ENCODE measurements at regions not wholly inside any gene's neighbourhood (a gene's known extent, or its start where the extent isn't known, plus 50 kb on each side); places are given as distances from the start of the nearest gene placed in this dataset.

DNA sequence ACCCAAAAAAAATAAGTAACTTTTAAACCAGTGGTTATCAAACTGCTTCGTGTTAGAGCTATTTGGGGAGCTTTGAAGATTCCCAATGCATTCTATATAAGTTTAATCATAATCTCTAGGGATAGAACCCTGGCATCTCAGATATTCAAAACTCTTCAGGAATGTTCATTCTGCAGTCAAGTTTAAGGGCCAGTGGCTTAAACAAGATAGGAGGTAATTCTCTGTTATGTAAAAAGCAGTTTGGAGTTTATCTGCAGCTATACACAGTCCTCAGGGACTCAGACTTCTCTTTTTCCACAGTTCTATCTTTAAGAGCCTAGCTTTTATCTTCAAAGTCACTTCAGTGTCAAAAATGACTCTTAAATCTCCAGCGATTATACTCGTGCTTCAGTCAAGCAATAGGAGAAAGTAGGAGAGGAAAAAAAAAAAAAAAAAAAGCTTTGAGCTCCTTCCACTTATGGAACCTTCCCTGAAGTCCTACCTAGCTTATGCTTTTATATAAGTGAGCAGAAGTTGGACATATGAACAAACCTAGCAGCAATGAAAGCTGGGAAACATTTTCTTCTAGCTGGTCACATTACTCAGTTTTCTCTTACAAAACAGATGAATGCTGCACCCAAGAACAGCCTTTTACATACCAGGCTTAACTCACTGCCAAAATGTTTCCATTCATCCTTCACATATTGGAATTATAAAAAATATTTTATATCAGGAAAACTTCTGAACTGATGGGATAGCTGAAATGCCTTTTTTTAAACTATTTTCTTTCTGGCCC is 302.8 kb downstream of the FSCB start:
- Histone ChIP-seq H3K4me1 (ENCODE audit: insufficient read depth) (no peaks in the 10 kb centered on the region), H3K36me3 (ENCODE audit: insufficient read depth) (no peaks in the 10 kb centered on the region), H3K27ac (ENCODE audit: low read depth) (no peak overlapping the region), H3K4me3 (ENCODE audit: low read depth, low read length) (no peak overlapping the region)
- 10% methylated on average over 3 of the region's 3 CpGs for WGBS
- no peak for DNase-seq (ENCODE audit: extremely low spot score)

DNA sequence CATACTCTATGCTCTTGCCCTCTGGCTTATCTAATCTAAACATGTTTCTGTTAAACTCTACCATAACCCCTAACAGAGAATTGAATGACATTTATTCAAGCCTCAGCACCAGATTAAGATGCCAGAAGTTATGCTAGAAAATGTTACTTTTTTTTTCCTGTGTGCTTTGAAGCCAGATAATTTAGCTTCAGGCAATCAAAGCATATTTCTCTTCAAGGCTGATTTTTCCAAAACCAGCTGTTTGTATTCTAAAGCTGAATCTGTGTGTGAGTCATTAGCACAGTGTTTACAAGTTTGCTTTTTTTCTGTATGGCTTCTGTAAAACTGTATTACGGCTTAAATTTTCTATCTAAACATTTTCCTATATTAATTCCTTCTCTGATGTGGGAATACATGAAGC is 326.1 kb downstream of the FSCB start:
- no peak overlapping the region for H3K27ac ChIP-seq (ENCODE audit: low read depth)
- no peak for DNase-seq (ENCODE audit: extremely low spot score)
- no peaks in the 10 kb centered on the region for H3K36me3 ChIP-seq (ENCODE audit: insufficient read depth)
- 38% methylated on average over 1 of the region's 1 CpG for WGBS
- no peak overlapping the region for H3K4me3 ChIP-seq (ENCODE audit: low read depth, low read length)
- no peaks in the 10 kb centered on the region for H3K4me1 ChIP-seq (ENCODE audit: insufficient read depth)

DNA sequence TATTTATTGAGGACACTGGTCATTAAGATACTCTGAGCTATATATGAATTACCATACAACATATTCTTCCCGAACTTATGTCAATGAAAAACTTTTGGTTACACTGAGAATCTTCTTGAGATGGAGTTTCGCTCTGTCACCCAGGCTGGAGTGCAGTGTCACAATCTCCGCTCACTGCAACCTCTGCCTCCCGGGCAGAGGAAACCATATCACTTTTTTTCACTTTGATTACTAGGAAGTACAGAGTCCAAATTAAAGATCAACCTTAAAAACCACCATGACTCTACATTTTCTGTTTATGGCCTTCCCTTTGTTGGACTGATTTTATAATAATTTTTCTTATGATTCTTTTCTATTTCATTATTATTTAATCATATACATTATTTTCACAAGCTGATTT is 336.5 kb downstream of the FSCB start:
- H3K27ac ChIP-seq (ENCODE audit: low read depth) = no peak overlapping the region
- no peak overlapping the region for H3K4me3 ChIP-seq (ENCODE audit: low read depth, low read length)
- no peaks in the 10 kb centered on the region for H3K4me1 ChIP-seq (ENCODE audit: insufficient read depth)
- no peak for DNase-seq (ENCODE audit: extremely low spot score)
- 86% methylated on average over 4 of the region's 4 CpGs for WGBS
- no peaks in the 10 kb centered on the region for H3K36me3 ChIP-seq (ENCODE audit: insufficient read depth)

DNA sequence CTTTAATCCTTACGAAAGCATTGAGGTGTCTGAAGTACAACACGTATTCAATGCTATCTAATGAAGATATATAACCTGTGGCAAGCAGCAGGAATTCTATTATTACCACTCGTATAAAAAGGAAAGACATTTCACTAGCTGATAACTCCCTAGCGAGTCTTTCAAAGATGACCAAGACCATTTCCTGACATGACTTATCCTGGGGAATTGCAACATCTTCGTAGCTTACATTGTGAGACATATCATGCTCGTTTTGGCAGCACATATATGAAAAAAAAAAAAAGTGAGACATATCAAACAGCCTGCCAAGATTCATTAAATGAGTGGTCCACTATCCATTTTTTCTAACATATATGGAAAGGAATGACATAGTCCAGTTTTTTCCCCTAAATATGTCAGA is 337.0 kb downstream of the FSCB start:
- Histone ChIP-seq H3K4me1 (ENCODE audit: insufficient read depth) (no peaks in the 10 kb centered on the region), H3K27ac (ENCODE audit: low read depth) (no peak overlapping the region), H3K36me3 (ENCODE audit: insufficient read depth) (no peaks in the 10 kb centered on the region), H3K4me3 (ENCODE audit: low read depth, low read length) (no peak overlapping the region)
- 50% methylated on average over 6 of the region's 6 CpGs for WGBS
- no peak for DNase-seq (ENCODE audit: extremely low spot score)

DNA sequence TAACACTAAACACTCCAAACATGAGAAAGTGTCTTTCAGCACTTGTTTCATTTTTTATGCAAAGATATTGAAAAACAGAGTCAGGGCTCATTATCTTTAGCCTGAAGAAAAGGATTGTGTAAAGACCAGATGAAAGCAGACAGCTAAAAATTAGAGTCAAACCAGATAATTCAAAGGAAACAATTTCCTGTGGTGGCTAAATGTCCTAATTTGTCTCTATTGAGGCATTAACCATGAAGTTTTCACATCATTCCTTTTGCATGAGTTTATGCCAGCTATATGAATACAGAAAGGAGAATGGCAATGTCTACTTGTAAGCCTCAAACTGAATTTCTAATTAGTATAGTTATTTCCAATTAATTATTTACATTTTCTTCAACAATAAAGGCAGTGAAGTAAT is 338.5 kb downstream of the FSCB start:
- H3K4me1 ChIP-seq (ENCODE audit: insufficient read depth) = no peaks in the 10 kb centered on the region
- DNase-seq (ENCODE audit: extremely low spot score) = no peak
- no peak overlapping the region for H3K4me3 ChIP-seq (ENCODE audit: low read depth, low read length)
- H3K36me3 ChIP-seq (ENCODE audit: insufficient read depth) = no peaks in the 10 kb centered on the region
- no peak overlapping the region for H3K27ac ChIP-seq (ENCODE audit: low read depth)

DNA sequence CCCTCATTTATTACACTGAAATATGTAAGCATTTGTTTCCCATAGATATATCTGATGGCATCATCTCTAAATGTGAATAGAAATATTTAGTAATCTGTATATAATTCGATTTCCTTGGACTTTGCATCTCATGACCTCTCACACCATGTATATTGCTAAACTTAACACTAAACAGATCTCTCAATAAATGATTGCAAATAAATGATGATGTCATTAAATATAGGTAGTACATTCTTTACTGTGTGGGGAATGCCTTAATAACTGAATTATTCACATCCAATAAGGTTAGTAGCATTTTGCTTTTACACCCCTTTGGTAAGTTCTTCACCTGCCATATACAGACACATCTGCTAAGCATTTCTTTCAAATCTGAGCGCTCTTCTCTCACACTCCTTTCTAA is 340.5 kb downstream of the FSCB start:
- Histone ChIP-seq H3K4me3 (ENCODE audit: low read depth, low read length) (no peak overlapping the region), H3K4me1 (ENCODE audit: insufficient read depth) (no peaks in the 10 kb centered on the region), H3K36me3 (ENCODE audit: insufficient read depth) (no peaks in the 10 kb centered on the region), H3K27ac (ENCODE audit: low read depth) (no peak overlapping the region)
- no peak for DNase-seq (ENCODE audit: extremely low spot score)
- 90% methylated on average over 2 of the region's 2 CpGs for WGBS

DNA sequence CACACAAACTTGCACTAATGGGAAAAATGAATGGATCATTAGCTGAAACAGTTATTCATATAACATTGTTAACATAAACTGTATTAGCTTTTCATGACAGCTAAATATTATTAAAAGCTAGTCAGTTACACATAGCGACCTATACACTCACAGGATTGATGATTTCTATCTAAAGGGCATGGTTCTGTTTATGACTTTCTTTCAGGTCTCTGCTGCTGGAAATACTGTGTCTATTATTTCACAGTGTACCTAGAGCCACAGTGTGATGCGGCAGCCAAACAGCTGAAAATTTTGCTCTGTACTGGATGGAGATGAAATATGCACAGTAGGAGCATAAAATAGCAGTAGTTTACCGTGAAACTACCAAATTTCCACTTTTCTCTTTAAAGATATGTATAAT is 341.1 kb downstream of the FSCB start:
- 82% methylated on average over 3 of the region's 3 CpGs for WGBS

DNA sequence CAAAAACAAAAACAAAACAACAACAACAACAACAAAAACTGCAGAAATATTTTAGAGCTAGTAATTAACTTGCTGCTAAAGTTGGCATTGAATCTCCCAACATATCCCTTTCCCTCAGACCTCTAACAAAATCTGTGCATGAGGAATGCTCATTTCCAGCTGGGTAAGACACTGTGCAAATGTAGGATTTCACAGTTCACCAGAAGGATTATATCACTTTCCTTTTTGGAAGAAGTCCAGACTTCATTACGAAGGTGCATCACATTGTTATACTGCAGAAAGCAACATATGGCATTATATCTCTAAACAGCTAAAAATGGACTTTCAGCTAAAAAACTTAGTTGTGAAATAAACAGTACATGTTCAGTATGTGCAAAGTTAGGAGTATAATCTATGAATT is 341.8 kb downstream of the FSCB start:
- Histone ChIP-seq H3K4me1 (ENCODE audit: insufficient read depth) (no peaks in the 10 kb centered on the region), H3K4me3 (ENCODE audit: low read depth, low read length) (no peak overlapping the region), H3K27ac (ENCODE audit: low read depth) (no peak overlapping the region), H3K36me3 (ENCODE audit: insufficient read depth) (no peaks in the 10 kb centered on the region)
- 43% methylated on average over 1 of the region's 1 CpG for WGBS
- DNase-seq (ENCODE audit: extremely low spot score) = peak; percentile 11

More for the DNA sequence above, 341.1 kb downstream of the FSCB start:
- no peaks in the 10 kb centered on the region for H3K36me3 ChIP-seq (ENCODE audit: insufficient read depth)
- DNase-seq (ENCODE audit: extremely low spot score) = no peak
- H3K27ac ChIP-seq (ENCODE audit: low read depth) = no peak overlapping the region
- H3K4me3 ChIP-seq (ENCODE audit: low read depth, low read length) = no peak overlapping the region
- no peaks in the 10 kb centered on the region for H3K4me1 ChIP-seq (ENCODE audit: insufficient read depth)

DNA sequence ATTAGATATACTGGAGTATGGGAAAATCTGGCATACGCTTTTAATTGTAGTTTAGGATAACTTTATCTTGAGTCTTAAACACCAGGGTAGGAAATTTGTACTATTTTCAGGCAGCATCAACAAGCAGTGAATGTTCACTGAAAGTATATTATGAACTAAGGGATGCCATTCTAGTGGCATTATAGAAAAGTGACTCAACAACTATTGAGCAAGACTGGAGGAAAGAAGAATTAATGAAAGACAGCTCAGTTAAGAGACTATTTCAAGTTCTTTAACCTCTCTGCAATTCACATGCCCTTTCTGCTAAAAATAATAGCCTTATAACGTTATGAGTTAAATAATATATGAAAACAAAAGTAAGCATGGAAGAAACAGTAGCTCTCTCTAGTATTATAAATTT is 343.1 kb downstream of the FSCB start:
- WGBS = 81% methylated on average over 2 of the region's 2 CpGs
- H3K4me3 ChIP-seq (ENCODE audit: low read depth, low read length) = no peak overlapping the region
- H3K36me3 ChIP-seq (ENCODE audit: insufficient read depth) = no peaks in the 10 kb centered on the region

DNA sequence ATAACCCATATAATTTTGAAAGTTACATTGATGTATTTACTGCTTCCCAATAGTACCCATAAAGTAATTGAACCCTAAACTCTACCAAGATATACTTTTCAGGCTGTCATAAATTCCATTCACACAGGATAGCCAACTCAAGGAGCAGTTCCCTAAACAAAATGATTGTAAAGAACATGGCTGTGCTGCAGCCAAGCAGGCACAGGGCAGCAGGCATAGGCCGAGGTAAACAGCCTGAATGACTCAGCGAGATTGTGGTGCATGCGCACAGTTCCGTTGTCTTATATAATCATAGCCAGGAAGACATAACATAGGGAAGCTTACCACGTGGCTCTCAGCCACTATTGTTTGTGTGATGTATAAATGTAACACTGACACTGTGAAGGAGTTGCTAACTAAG is 344.9 kb downstream of the FSCB start:
- no peak for DNase-seq (ENCODE audit: extremely low spot score)
- H3K4me1 ChIP-seq (ENCODE audit: insufficient read depth) = no peaks in the 10 kb centered on the region
- H3K4me3 ChIP-seq (ENCODE audit: low read depth, low read length) = no peak overlapping the region
- no peaks in the 10 kb centered on the region for H3K36me3 ChIP-seq (ENCODE audit: insufficient read depth)
- no peak overlapping the region for H3K27ac ChIP-seq (ENCODE audit: low read depth)
- WGBS = 88% methylated on average over 5 of the region's 5 CpGs

More for the DNA sequence above, 343.1 kb downstream of the FSCB start:
- Histone ChIP-seq H3K4me1 (ENCODE audit: insufficient read depth) (no peaks in the 10 kb centered on the region), H3K27ac (ENCODE audit: low read depth) (no peak overlapping the region)
- DNase-seq (ENCODE audit: extremely low spot score) = no peak

DNA sequence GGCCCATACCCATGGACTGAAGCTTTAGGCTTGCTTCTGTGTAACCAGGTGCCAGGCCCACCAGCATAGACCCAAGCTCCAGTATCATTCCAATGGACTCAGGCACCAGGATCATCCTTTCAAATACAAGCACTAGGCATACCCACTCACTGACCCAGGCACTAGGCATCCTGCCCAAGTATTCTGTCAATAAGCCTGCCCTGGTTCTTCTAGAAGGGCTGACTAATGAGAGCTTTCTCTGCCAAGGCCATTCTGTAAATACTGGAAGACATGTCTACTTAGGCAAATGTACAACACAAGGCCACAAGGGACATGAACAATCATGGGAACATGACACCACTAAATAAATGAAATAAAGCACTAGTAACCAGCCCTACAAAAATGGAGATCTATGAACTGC is 352.2 kb downstream of the FSCB start:
- Histone ChIP-seq H3K27ac (ENCODE audit: low read depth) (no peak overlapping the region), H3K4me1 (ENCODE audit: insufficient read depth) (no peaks in the 10 kb centered on the region)
- DNase-seq (ENCODE audit: extremely low spot score) = no peak

DNA sequence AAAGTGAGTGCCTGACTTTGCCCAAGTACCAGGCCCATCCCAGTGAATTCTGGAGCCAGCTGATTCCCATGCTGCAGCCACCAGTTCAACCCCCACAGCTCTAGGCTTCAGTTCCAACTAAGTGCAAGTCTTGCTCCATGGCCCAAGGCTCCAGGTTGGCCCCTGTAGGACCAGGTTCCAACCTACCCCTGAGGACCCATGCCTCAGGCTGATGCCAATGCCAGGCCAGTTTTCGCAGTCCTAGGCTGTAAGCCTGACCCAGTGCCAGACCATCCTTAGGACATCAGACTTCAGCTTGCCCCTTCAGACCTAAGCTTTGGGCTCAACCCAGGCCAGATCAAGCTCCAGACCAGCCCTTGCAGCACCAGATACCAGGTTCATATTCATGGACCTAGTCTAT is 352.6 kb downstream of the FSCB start:
- no peak overlapping the region for H3K27ac ChIP-seq (ENCODE audit: low read depth)
- DNase-seq (ENCODE audit: extremely low spot score) = no peak
- no peaks in the 10 kb centered on the region for H3K36me3 ChIP-seq (ENCODE audit: insufficient read depth)
- WGBS = 93% methylated on average over 1 of the region's 1 CpG
- no peak overlapping the region for H3K4me3 ChIP-seq (ENCODE audit: low read depth, low read length)
- H3K4me1 ChIP-seq (ENCODE audit: insufficient read depth) = no peaks in the 10 kb centered on the region

More for the DNA sequence above, 352.2 kb downstream of the FSCB start:
- no peak overlapping the region for H3K4me3 ChIP-seq (ENCODE audit: low read depth, low read length)
- H3K36me3 ChIP-seq (ENCODE audit: insufficient read depth) = no peaks in the 10 kb centered on the region

DNA sequence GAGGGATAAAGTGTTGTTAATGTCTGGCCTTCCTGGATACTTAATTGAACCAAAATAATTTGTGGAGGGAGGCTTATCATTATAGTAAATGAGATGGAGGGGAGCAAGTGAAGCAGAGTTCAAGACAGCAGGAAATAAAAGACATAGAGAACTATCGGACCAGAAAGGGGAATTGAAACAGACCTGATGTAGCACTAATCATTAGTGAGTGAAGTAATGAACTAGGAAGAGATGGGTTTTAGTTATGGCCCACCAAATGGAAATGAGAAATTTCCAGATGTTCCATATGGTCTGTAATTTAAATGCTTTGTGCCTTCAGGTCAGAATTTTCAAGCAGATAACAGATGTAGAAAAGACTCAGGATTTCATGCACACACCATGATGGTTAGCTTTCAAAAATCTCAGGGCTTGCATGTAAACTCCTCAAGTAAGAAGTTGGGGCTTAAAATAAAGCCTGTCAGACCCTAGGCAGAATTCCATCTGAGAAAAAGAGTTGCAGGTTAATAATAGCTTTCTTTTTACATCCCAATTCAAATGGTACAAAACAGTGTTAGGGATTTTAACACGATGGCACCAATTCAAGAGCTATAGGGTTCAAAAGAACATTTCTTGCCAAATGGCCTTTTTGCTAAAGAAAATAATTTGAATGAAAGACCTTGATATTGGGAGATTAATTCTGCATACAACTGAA is 355.8 kb downstream of the FSCB start:
- Histone ChIP-seq H3K4me3 (ENCODE audit: low read depth, low read length) (no peak overlapping the region), H3K4me1 (ENCODE audit: insufficient read depth) (no peaks in the 10 kb centered on the region), H3K27ac (ENCODE audit: low read depth) (no peak overlapping the region), H3K36me3 (ENCODE audit: insufficient read depth) (no peaks in the 10 kb centered on the region)
- no peak for DNase-seq (ENCODE audit: extremely low spot score)
- 83% methylated on average over 2 of the region's 2 CpGs for WGBS

DNA sequence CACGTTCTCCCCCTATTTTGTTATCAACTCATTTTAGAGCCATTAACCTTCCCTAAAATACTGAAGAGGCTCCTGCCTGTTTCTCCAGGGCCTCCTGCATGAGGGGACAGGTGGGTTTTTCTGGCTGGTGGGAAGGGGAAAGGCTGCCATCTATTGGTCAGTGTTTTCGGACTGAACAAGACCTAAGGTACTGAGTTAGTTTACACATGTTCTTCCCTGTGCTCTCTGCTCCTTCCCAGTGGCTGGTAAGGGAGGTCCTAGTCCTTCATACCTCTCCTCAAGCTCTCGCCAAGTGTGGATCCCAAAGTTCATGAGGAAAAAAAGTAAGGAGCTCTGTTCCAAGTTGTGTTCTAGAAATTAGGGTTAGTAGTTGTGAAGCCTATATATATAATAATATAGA is 357.5 kb downstream of the FSCB start:
- Histone ChIP-seq H3K4me3 (ENCODE audit: low read depth, low read length) (no peak overlapping the region), H3K4me1 (ENCODE audit: insufficient read depth) (no peaks in the 10 kb centered on the region), H3K27ac (ENCODE audit: low read depth) (no peak overlapping the region), H3K36me3 (ENCODE audit: insufficient read depth) (no peaks in the 10 kb centered on the region)
- DNase-seq (ENCODE audit: extremely low spot score) = no peak
- WGBS = 54% methylated on average over 3 of the region's 3 CpGs
